ENCODE measurements at regions not wholly inside any gene's neighbourhood (a gene's known extent, or its start where the extent isn't known, plus 50 kb on each side); places are given as distances from the start of the nearest gene placed in this dataset.

DNA sequence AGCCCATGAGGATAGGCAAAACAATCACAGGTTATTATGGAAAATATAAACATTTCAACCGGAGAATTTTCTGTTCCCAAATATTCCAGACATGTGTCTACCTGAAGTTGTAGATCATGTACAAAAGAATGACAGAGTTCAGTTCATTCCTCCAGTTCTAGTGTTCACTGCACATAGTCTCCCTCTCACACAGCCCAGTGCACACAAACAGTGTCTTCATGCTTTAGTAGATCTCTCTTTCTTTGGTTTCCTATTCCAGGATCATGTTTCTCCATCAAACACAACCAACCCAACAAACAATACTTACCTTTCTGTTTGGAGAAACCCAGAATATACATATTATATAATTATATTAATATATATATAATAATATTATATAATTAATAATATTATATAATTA, 671.9 kb downstream of the TRIML1 start:
- TF ChIP-seq, protein P1, sequence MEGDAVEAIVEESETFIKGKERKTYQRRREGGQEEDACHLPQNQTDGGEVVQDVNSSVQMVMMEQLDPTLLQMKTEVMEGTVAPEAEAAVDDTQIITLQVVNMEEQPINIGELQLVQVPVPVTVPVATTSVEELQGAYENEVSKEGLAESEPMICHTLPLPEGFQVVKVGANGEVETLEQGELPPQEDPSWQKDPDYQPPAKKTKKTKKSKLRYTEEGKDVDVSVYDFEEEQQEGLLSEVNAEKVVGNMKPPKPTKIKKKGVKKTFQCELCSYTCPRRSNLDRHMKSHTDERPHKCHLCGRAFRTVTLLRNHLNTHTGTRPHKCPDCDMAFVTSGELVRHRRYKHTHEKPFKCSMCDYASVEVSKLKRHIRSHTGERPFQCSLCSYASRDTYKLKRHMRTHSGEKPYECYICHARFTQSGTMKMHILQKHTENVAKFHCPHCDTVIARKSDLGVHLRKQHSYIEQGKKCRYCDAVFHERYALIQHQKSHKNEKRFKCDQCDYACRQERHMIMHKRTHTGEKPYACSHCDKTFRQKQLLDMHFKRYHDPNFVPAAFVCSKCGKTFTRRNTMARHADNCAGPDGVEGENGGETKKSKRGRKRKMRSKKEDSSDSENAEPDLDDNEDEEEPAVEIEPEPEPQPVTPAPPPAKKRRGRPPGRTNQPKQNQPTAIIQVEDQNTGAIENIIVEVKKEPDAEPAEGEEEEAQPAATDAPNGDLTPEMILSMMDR (IDR thresholded peaks at IDR 0.05; ENCODE audit: borderline replicate concordance, control extremely low read depth, extremely low read depth, insufficient read depth, missing control alignments): no peak
- in situ Hi-C loops (cut with MboI; ENCODE audit: low sequenced_read_pairs, unreplicated experiment): no loop called here
- no peak for DNase-seq (ENCODE audit: low spot score)

DNA sequence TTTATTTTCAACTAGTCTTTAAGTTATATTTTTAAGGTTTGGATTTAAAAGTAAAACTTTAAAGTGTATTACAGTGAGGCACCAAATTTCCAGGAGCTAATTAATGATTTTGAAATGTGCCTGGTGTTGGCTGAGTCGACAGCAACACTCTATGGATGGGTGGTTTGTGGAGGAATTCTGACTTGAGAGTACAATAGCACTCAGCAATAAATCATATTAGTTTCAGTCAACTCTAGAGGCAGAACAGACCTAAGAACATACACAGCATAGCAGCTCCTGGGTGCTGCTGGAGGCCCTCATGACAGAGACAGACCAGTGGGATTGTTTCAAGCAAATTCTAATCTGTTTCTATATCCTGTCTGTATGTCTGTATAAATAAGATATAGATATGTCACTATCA, 673.4 kb downstream of the TRIML1 start:
- in situ Hi-C loops (cut with MboI; ENCODE audit: low sequenced_read_pairs, unreplicated experiment): no loop called here
- no peak for DNase-seq (ENCODE audit: low spot score)
- TF ChIP-seq, protein P1 (IDR thresholded peaks at IDR 0.05; ENCODE audit: borderline replicate concordance, control extremely low read depth, extremely low read depth, insufficient read depth, missing control alignments): no peak

DNA sequence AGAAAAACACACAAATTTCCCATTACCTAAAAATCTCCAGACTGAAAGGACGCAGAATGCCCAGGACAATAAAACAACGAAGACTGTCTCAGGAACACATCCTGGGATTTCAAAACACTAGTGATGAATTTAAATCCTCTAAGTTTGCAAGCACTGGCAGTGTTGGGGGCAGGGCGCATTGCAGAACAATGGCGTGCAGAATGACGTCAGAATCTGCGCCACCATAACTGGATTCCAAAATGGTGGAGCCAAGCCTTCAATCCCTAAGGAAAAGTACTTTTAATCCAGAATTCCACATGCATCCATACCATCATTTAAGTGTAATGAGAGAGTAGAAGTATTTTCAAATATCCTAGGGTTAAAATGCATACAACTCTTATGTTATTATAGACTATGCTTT, 679.1 kb downstream of the TRIML1 start:
- TF ChIP-seq, protein P1 (IDR thresholded peaks at IDR 0.05; ENCODE audit: borderline replicate concordance, control extremely low read depth, extremely low read depth, insufficient read depth, missing control alignments): no peak
- DNase-seq (ENCODE audit: low spot score): no peak
- in situ Hi-C loops (cut with MboI; ENCODE audit: low sequenced_read_pairs, unreplicated experiment): no loop called here

DNA sequence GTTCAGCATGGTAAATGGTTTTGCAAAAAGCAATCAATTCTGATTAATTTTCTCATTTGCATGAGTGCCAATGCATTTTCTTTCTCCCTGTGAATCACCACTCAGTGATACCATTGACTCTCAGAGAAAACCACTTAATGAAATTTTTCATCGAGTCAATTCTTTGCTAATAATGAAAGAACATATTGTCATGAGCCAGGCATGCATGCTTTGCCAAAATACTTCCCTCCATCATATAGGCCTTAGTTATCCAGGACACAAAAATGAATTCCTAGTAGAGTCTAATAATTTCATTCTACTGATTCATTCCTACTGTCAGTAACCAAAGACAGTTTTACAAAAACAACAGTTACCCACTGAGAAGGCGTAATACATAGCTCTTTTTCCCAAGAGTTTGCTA, 680.0 kb downstream of the TRIML1 start:
- TF ChIP-seq, protein P1 (IDR thresholded peaks at IDR 0.05; ENCODE audit: borderline replicate concordance, control extremely low read depth, extremely low read depth, insufficient read depth, missing control alignments): no peak

DNA sequence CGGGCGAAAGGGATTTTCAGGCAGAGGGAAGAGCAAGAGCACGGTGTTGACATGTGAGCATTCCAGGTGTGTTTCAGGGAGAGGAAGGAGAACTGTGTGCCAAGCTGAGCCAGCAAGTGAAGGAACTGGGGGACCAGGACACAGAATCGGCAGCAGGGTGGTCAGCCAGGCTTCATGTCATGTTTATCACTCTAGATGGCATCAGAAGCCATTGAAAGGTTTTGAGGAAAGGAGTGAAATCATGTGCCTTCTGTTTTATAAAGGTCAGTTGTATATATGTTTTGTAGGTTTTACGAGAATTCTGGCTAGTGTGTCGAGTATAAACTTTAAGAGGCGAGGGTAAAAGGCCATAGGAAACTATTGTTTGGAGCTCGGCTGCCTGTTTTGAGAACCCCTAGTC, 682.3 kb downstream of the TRIML1 start:
- no peak for DNase-seq (ENCODE audit: low spot score)
- in situ Hi-C loops (cut with MboI; ENCODE audit: low sequenced_read_pairs, unreplicated experiment): no loop called here
- TF ChIP-seq, protein P1 (IDR thresholded peaks at IDR 0.05; ENCODE audit: borderline replicate concordance, control extremely low read depth, extremely low read depth, insufficient read depth, missing control alignments): no peak

More for the DNA sequence above, 680.0 kb downstream of the TRIML1 start:
- DNase-seq (ENCODE audit: low spot score): no peak
- in situ Hi-C loops (cut with MboI; ENCODE audit: low sequenced_read_pairs, unreplicated experiment): no loop called here

GRCh38 chr4:188822698-188823097, 683.5 kb downstream of the TRIML1 start:
- no peak for DNase-seq (ENCODE audit: low spot score)
- in situ Hi-C loops (cut with MboI; ENCODE audit: low sequenced_read_pairs, unreplicated experiment): no loop called here
- TF ChIP-seq, protein P1 (IDR thresholded peaks at IDR 0.05; ENCODE audit: borderline replicate concordance, control extremely low read depth, extremely low read depth, insufficient read depth, missing control alignments): no peak

DNA sequence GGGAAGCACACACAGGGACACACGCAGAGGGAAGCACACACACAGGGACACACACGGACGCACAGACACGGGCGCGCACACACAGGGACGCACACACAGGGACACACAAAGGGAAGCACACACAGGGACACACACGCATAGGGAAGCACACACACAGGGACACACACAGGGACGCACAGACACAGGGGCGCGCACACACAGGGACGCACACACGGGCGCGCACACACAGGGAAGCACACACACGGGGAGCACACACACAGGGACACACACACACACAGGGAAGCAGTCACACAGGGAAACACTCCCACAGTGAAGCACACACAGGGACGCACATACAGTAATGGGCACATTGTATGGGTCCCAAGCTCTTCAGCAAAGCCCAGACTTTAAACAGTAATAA, 685.3 kb downstream of the TRIML1 start:
- in situ Hi-C loops (cut with MboI; ENCODE audit: low sequenced_read_pairs, unreplicated experiment): no loop called here
- DNase-seq (ENCODE audit: low spot score): no peak
- TF ChIP-seq, protein P1 (IDR thresholded peaks at IDR 0.05; ENCODE audit: borderline replicate concordance, control extremely low read depth, extremely low read depth, insufficient read depth, missing control alignments): no peak
